WTC11 (cell line): ENCODE measurements at regions not wholly inside any gene's neighbourhood (a gene's known extent, or its start where the extent isn't known, plus 50 kb on each side); places are given as distances from the start of the nearest gene placed in this dataset.
A peak's percentile ranks its signal among the peaks of the same experiment; 100 is the strongest.

Experiments used
- ATAC-seq: fragments of 200-7000 bp; cut with Tn5 transposase; 2 replicates; pipeline ENCODE4 v1.10.0; 2021; ENCODE audit warnings: mild to moderate bottlenecking, moderate library complexity
- CTCF ChIA-PET: fragments of 300-600 bp; sonication (Branson Sonifier 250); formaldehyde crosslinking; loops from one replicate; lab custom pipeline; 2021; ENCODE audit warnings: antibody characterized with exemption; lab: Charles Lee
- POLR2A ChIA-PET: fragments of 350-600 bp; sonication (Branson Sonifier 250); formaldehyde crosslinking; loops from one replicate; lab custom pipeline; 2021; ENCODE audit warnings: antibody characterized with exemption; lab: Charles Lee
- DNase-seq: peaks from one replicate; pipeline ENCODE4 v3.0.0; 2021; ENCODE audit warnings: low spot score
- H3K27ac Mint-ChIP-seq: 2 replicates; pipeline ENCODE4 v1.8.0; 2021; ENCODE audit warnings: mixed read lengths
- H3K27me3 Mint-ChIP-seq: 2 replicates; pipeline ENCODE4 v1.8.0; 2021; ENCODE audit warnings: low read depth, mild to moderate bottlenecking, moderate library complexity, mixed read lengths
- H3K36me3 Mint-ChIP-seq: 2 replicates; pipeline ENCODE4 v1.8.0; 2021; ENCODE audit warnings: mixed read lengths
- H3K4me1 Mint-ChIP-seq: 2 replicates; pipeline ENCODE4 v1.8.0; 2022; ENCODE audit warnings: mixed read lengths
- H3K4me3 Mint-ChIP-seq: 2 replicates; pipeline ENCODE4 v1.8.0; 2021; ENCODE audit warnings: mild to moderate bottlenecking, moderate library complexity, mixed read lengths
- H3K9me3 Mint-ChIP-seq: 2 replicates; pipeline ENCODE4 v1.8.0; 2021; ENCODE audit warnings: mixed read lengths
- ARID4B ChIP-seq: sonication (generic); formaldehyde crosslinking; IDR thresholded peaks from 2 replicates; pipeline ENCODE4 v1.8.0; 2023; ENCODE audit warnings: missing genetic modification reagents, mild to moderate bottlenecking, borderline replicate concordance
- CREB1 ChIP-seq: sonication (generic); formaldehyde crosslinking; IDR thresholded peaks from 2 replicates; pipeline ENCODE4 v1.8.0; 2023; ENCODE audit warnings: mild to moderate bottlenecking, missing genetic modification reagents
- EMX1 ChIP-seq: fragments of 250-450 bp; sonication (Bioruptor Pico); IDR thresholded peaks from 2 replicates; pipeline ENCODE4 v1.8.0; 2021; ENCODE audit warnings: mild to moderate bottlenecking
- ESRRA ChIP-seq: sonication (generic); formaldehyde crosslinking; IDR thresholded peaks from 2 replicates; pipeline ENCODE4 v1.8.1; 2022; ENCODE audit warnings: mild to moderate bottlenecking, missing genetic modification reagents, borderline replicate concordance
- GRHL2 ChIP-seq: fragments of 250-450 bp; sonication (Bioruptor Pico); IDR thresholded peaks from 2 replicates; pipeline ENCODE4 v1.8.0; 2022; ENCODE audit warnings: mild to moderate bottlenecking, moderate library complexity; ENCODE audit not compliant: insufficient replicate concordance, severe bottlenecking
- GTF2I ChIP-seq: fragments of 250-450 bp; sonication (Bioruptor Pico); conservative IDR thresholded peaks from 2 replicates; pipeline ENCODE4 v1.4.0; 2021; ENCODE audit warnings: mild to moderate bottlenecking
- IRF1 ChIP-seq: sonication (generic); formaldehyde crosslinking; IDR thresholded peaks from 2 replicates; pipeline ENCODE4 v1.8.0; 2023; ENCODE audit warnings: missing genetic modification reagents
- JUN ChIP-seq: sonication (generic); formaldehyde crosslinking; IDR thresholded peaks from 2 replicates; pipeline ENCODE4 v1.8.0; 2023; ENCODE audit warnings: mild to moderate bottlenecking, missing genetic modification reagents
- MYBL2 ChIP-seq: sonication (generic); formaldehyde crosslinking; IDR thresholded peaks from 2 replicates; pipeline ENCODE4 v1.8.1; 2023; ENCODE audit warnings: mild to moderate bottlenecking, moderate library complexity, missing genetic modification reagents
- NFATC4 ChIP-seq: fragments of 250-450 bp; sonication (Bioruptor Pico); IDR thresholded peaks from 2 replicates; pipeline ENCODE4 v1.9.0; 2021; ENCODE audit warnings: mild to moderate bottlenecking
- PRDM15 ChIP-seq: sonication (generic); formaldehyde crosslinking; IDR thresholded peaks from 2 replicates; pipeline ENCODE4 v1.8.0; 2022; ENCODE audit warnings: missing genetic modification reagents
- SMAD4 ChIP-seq: sonication (generic); formaldehyde crosslinking; IDR thresholded peaks from 2 replicates; pipeline ENCODE4 v1.8.0; 2022; ENCODE audit warnings: mild to moderate bottlenecking, missing genetic modification reagents
- TEAD1 ChIP-seq: sonication (generic); formaldehyde crosslinking; IDR thresholded peaks from 2 replicates; pipeline ENCODE4 v1.8.0; 2022; ENCODE audit warnings: mild to moderate bottlenecking, missing genetic modification reagents
- TP53 ChIP-seq: sonication (generic); formaldehyde crosslinking; IDR thresholded peaks from 2 replicates; pipeline ENCODE4 v1.8.1; 2023; ENCODE audit warnings: mild to moderate bottlenecking, missing genetic modification reagents
- USF1 ChIP-seq: sonication (generic); formaldehyde crosslinking; IDR thresholded peaks from 2 replicates; pipeline ENCODE4 v1.8.0; 2022; ENCODE audit warnings: mild to moderate bottlenecking, missing genetic modification reagents
- ZBTB21 ChIP-seq: sonication (generic); formaldehyde crosslinking; IDR thresholded peaks from 2 replicates; pipeline ENCODE4 v1.8.1; 2023; ENCODE audit warnings: mild to moderate bottlenecking, missing genetic modification reagents, borderline replicate concordance
- ZNF416 ChIP-seq: fragments of 250-450 bp; sonication (Bioruptor Pico); IDR thresholded peaks from 2 replicates; pipeline ENCODE4 v1.9.0; 2021; ENCODE audit warnings: mild to moderate bottlenecking, inconsistent platforms
- ZNF425 ChIP-seq: fragments of 250-450 bp; sonication (Bioruptor Pico); conservative IDR thresholded peaks from 2 replicates; pipeline ENCODE4 v1.9.0; 2021; ENCODE audit warnings: mild to moderate bottlenecking
- ZSCAN18 ChIP-seq: fragments of 250-450 bp; sonication (Bioruptor Pico); IDR thresholded peaks from 2 replicates; pipeline ENCODE4 v2.1.2; 2022; ENCODE audit warnings: mild to moderate bottlenecking, moderate library complexity

GRCh38 chr6:27810768-27811450 lies 101.3 kb downstream of the OR2B2 start (continued):
- TF ChIP-seq ZNF425 (CRISPR knock-in tag): peak; percentile 90

GRCh38 chr6:27809939-27810767 lies 102.0 kb downstream of the OR2B2 start:
- Mint-ChIP-seq H3K36me3 (peaks cover 7% of the 10 kb centered on the region), H3K4me3 (peak overlapping the region; percentile 98), H3K4me1 (peaks cover 45% of the 10 kb centered on the region), H3K27ac (peak overlapping the region; percentile 98), H3K9me3 (no peaks in the 10 kb centered on the region), H3K27me3 (peaks cover 3% of the 10 kb centered on the region)
- ChIA-PET POLR2A (interaction anchor here (0.6 to 10.5 kb wide), 39 partner anchors 8 to 1783 kb away, joined by 3 to 434 read pairs (median 7); partner anchors contain the start of gene ZNF184), CTCF (no interaction called here)
- peak; percentile 7 for ATAC-seq
- peak; percentile 58 for DNase-seq
- TF ChIP-seq TEAD1 (CRISPR knock-in tag) (peak; percentile 73; the same call in 1 of the 2 replicates), USF1 (CRISPR knock-in tag) (peak; percentile 60; the same call in 1 of the 2 replicates), NFATC4 (CRISPR knock-in tag) (peak; percentile 65; the same call in 1 of the 2 replicates), GTF2I (CRISPR knock-in tag) (no peak), ZNF416 (CRISPR knock-in tag) (0 out of 2 replicates have a peak, but pooled peaks have one; percentile 63), GRHL2 (CRISPR knock-in tag) (no peak), ARID4B (CRISPR knock-in tag) (peak; percentile 91; the same call in 1 of the 2 replicates), CREB1 (CRISPR knock-in tag) (0 out of 2 replicates have a peak, but pooled peaks have one; percentile 63), SMAD4 (peak; percentile 76), ESRRA (CRISPR knock-in tag) (peak; percentile 92), JUN (CRISPR knock-in tag) (peak; percentile 80; the same call in 1 of the 2 replicates), EMX1 (CRISPR knock-in tag) (no peak), PRDM15 (CRISPR knock-in tag) (no peak), IRF1 (no peak), ZBTB21 (no peak), ZSCAN18 (CRISPR knock-in tag) (no peak), MYBL2 (CRISPR knock-in tag) (peak; percentile 85), TP53 (CRISPR knock-in tag) (no peak)
